Gastrocnemius medialis (tissue), 4 donors: ENCODE measurements at regions not wholly inside any gene's neighbourhood (a gene's known extent, or its start where the extent isn't known, plus 50 kb on each side); places are given as distances from the start of the nearest gene placed in this dataset.
"Not testable (repeated sequence)": the region's sequence is repeated elsewhere in the genome, so short reads cannot be mapped to it uniquely, and the experiment has no call there.

ENCODE experiments used
- ATAC-seq, 2 donors: fragments of 150-250 bp; one replicate each; pipeline ENCODE4 v1.9.1; 2016
- DNase-seq, 2 donors: peaks; one replicate each; pipeline ENCODE4 v3.0.0-alpha.2; 2019
- H3K27ac ChIP-seq, 4 donors: fragments of 200-600 bp; sonication (generic); 1 replicate in 1 of 4; 2 replicates in 3 of 4; pipeline ENCODE4 v1.5.1; 2016 to 2018; ENCODE audit warnings: mild to moderate bottlenecking in 2 of 4, moderate library complexity in 1 of 4
- H3K27me3 ChIP-seq, 3 donors: fragments of 200-600 bp; sonication (generic) in 2 of 3; 1 replicate in 1 of 3; 2 replicates in 2 of 3; pipeline versions ENCODE4 v1.5.1 to v1.6.0; 2016 to 2019; ENCODE audit warnings: mild to moderate bottlenecking in 1 of 3, moderate library complexity in 1 of 3
- H3K36me3 ChIP-seq, 2 donors: fragments of 200-600 bp; sonication (generic) in 1 of 2; one replicate each; pipeline ENCODE4 v1.5.1; 2017 to 2018
- H3K4me1 ChIP-seq, 2 donors: fragments of 200-600 bp; sonication (generic) in 1 of 2; one replicate each; pipeline ENCODE4 v1.5.1; 2016 to 2017; ENCODE audit warnings: mild to moderate bottlenecking in 2 of 2
- H3K4me3 ChIP-seq, 4 donors: fragments of 200-600 bp; sonication (generic) in 3 of 4; 1 replicate in 1 of 4; 2 replicates in 3 of 4; pipeline ENCODE4 v1.5.1; 2016 to 2019; ENCODE audit warnings: mild to moderate bottlenecking in 2 of 4
- H3K9me3 ChIP-seq, 3 donors: fragments of 200-600 bp; sonication (generic) in 2 of 3; 1 replicate in 1 of 3; 2 replicates in 2 of 3; pipeline ENCODE4 v1.5.1; 2016 to 2019
- CTCF ChIP-seq, 5 experiments: fragments of 450-650 bp in 3 of 5; fragments of 200-600 bp in 2 of 5; sonication (generic) in 2 of 5; IDR thresholded peaks in 4 of 5; conservative IDR thresholded peaks in 1 of 5; 1 replicate in 4 of 5; 2 replicates in 1 of 5; pipeline ENCODE4 v1.5.1; 2016 to 2019; ENCODE audit warnings: antibody characterized with exemption in 5 of 5, mild to moderate bottlenecking in 3 of 5, moderate library complexity in 3 of 5
- POLR2A ChIP-seq, 2 donors: fragments of 450-650 bp; IDR thresholded peaks; one replicate each; pipeline ENCODE4 v1.6.1; 2017; ENCODE audit warnings: antibody characterized with exemption in 2 of 2, mild to moderate bottlenecking in 2 of 2, moderate library complexity in 2 of 2
- in situ Hi-C, 4 donors: fragments of 200-750 bp; cut with MboI; loops; one replicate each; pipeline versions ENCODE4 v1.15.0 to v1.8.0; 2017; ENCODE audit warnings: low sequenced_read_pairs in 4 of 4
- intact Hi-C: fragments of 100-400 bp; cut with DNase I; formaldehyde crosslinking; loops from one replicate; pipeline ENCODE4 v1.15.1; 2023; ENCODE audit warnings: low total_unique reads

DNA sequence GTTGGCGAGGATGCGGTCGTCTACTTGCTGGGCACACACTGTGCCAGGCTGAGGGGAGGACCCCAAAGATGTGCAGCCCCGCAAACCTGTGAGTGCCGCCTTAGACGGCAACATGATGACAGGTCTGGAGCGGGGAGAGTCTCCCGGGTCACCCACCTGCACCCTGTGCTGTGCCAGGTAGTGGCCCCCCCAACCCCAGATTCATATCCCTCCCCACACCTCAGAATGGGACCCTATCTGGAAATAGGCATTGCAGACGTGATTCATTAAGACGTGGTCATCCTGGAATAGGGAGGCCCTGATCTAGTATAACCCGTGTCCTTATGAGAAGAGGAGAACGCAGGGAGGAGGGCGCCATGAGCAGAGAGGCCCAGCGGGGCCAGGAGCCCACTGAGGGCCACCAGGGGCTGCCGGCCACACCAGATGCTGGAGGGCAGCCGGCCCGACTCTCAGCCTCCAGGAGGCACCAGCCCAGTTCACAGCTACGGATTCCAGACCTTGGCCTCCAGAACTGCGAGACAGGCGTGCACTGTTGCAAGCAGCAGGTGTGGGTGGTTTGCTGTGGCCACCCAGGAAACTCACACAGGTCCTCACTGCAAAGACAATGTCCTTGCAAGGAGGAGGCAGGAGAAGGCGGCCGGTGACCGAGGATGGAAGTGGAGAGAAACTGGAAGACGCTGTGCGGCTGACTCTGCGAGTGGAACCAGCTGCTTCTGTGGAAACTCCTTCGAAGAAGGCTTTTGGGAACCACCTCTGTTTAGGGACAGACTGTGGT, 131.9 kb upstream of the LPCAT1 start:
- no peak for DNase-seq
- H3K27me3 ChIP-seq = peaks cover 26 to 31% (median 28%) of the 10 kb centered on the region in 3 donors
- H3K9me3 ChIP-seq = no peaks in the 10 kb centered on the region
- no peaks in the 10 kb centered on the region for H3K36me3 ChIP-seq
- no peaks in the 10 kb centered on the region for H3K4me1 ChIP-seq
- ATAC-seq = no peak
- intact Hi-C loops (no loop called here), in situ Hi-C loops (no loop called here)
- no peak overlapping the region for H3K4me3 ChIP-seq
- H3K27ac ChIP-seq = no peak overlapping the region
- TF ChIP-seq POLR2A (IDR thresholded peaks at IDR 0.05) (no peak), CTCF (IDR thresholded peaks at IDR 0.05 in 4 of 5, conservative IDR thresholded peaks at IDR 0.05 in 1 of 5) (no peak)

DNA sequence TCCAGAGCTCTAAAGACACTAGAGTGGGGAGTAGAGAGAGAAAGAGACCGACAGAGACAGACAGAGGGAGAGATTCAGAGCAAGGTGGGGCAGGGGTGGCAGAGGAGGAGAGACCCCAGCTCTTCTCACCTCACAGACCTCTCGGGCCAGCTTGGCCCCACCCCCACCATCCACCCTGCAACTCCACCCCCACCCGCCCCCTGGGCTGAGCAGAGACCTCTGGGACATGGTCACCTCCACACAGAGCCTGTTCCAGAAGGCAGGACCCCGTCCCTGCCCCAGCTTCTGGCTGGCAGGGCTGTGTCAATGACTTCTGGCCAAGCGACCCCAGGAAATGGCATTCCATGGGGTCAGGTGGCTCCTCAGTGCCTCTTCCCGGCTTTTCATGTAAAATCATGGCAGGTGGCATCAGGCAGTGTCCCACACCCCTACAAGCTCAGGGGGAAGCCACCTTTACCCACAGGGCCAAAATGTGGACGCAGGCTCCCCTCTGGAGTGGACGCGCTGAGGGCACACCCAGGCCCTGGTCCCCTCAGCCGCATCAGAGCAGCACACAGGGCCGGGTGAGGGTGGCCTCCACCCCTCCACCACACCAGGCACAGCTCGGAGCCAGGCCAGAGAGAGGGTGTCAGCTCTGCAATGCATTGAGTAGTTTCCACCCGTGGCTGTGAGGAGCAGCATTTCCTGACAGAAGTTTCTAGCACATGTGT, 131.2 kb upstream of the LPCAT1 start:
- intact Hi-C loops = no loop called here
- Histone ChIP-seq H3K27ac (no peak overlapping the region), H3K4me3 (no peak overlapping the region), H3K4me1 (no peaks in the 10 kb centered on the region), H3K9me3 (no peaks in the 10 kb centered on the region), H3K36me3 (no peaks in the 10 kb centered on the region), H3K27me3 (peaks cover 26 to 33% (median 26%) of the 10 kb centered on the region in 3 donors)
- no peak for TF ChIP-seq POLR2A (IDR thresholded peaks at IDR 0.05)
- TF ChIP-seq CTCF (IDR thresholded peaks at IDR 0.05 in 4 of 5, conservative IDR thresholded peaks at IDR 0.05 in 1 of 5) = no peak
- ATAC-seq = no peak
- in situ Hi-C loops = no loop called here
- DNase-seq = no peak

GRCh38 chr5:1653698-1654651, 130.2 kb upstream of the LPCAT1 start:
- intact Hi-C loops, in situ Hi-C loops, H3K4me1 ChIP-seq, DNase-seq, H3K36me3 ChIP-seq, H3K4me3 ChIP-seq, H3K27ac ChIP-seq, H3K9me3 ChIP-seq: not testable (repeated sequence)
- peak; percentile 82 to 93 for ATAC-seq
- peaks cover 17 to 37% (median 26%) of the 10 kb centered on the region in 3 donors for H3K27me3 ChIP-seq
- peak in 4 of 5 experiments; percentile 25 to 56 (median 40) for TF ChIP-seq CTCF (IDR thresholded peaks at IDR 0.05 in 4 of 5, conservative IDR thresholded peaks at IDR 0.05 in 1 of 5)

DNA sequence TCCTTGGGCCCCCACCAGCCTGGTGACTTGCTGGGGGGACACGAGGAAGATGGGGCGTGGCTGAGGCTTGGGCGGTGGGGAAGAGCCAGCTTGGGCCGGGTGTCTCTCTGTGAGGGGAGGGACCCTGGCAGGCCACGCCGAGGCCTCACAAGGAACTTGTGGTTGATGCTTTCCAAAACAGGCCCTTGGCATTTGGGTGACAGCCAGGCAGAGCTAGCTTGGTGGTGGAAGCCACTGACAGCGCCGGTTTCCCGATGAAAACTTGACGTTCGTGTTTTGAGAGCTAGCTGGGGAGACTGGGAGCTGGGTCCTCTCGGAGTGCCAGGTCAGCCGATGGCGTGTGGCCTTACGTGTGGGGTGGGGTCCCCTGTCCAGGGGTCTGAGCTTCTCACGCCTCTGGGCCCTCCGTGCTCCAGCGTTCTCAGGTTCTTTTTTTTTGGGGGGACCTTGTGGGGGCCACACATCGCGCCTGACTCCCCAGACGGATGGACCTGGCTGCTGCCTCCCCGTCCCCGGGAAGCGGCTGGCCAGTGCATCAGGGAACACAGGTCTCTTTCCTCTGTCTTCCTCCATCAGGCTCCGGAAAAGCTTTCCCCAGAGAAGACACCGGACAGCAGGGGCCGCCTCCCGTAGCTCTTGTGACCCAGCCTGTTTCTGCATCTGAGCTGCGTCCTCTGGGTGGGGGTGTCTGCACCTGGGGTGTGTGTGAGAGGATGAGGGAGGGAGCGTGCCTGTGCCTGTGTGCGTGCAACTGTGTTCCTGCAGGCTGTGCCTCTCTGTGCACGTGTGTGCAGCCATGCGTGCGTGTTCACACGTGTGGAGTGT, 129.3 kb upstream of the LPCAT1 start:
- in situ Hi-C loops = no loop called here
- peak in 1 of 2 donors; percentile 16 for ATAC-seq
- TF ChIP-seq CTCF (IDR thresholded peaks at IDR 0.05 in 4 of 5, conservative IDR thresholded peaks at IDR 0.05 in 1 of 5) (no peak), POLR2A (IDR thresholded peaks at IDR 0.05) (no peak)
- intact Hi-C loops = no loop called here
- no peaks in the 10 kb centered on the region for H3K4me1 ChIP-seq
- peaks cover 15 to 38% (median 26%) of the 10 kb centered on the region in 3 donors for H3K27me3 ChIP-seq
- DNase-seq = no peak
- no peak overlapping the region for H3K4me3 ChIP-seq
- H3K9me3 ChIP-seq = no peaks in the 10 kb centered on the region
- H3K36me3 ChIP-seq = no peaks in the 10 kb centered on the region
- H3K27ac ChIP-seq = no peak overlapping the region
